K562 (cell line): ENCODE measurements at regions not wholly inside any gene's neighbourhood (a gene's known extent, or its start where the extent isn't known, plus 50 kb on each side); places are given as distances from the start of the nearest gene placed in this dataset.

Experiments used
- ATAC-seq: fragments of 200-7000 bp; cut with Tn5 transposase; 3 replicates; pipeline ENCODE4 v1.9.1; 2020; ENCODE audit warnings: moderate library complexity
- BruUV-seq: library from RNA; stranded (reverse); fragments of 400-500 nt; replicated peaks from 2 replicates; lab custom pipeline; 2021; lab: Mats Ljungman, UMichigan
- CTCF ChIA-PET: fragments of 300-600 bp; formaldehyde crosslinking; extraction: SDS; loops from one replicate; lab custom pipeline; 2021; ENCODE audit warnings: low intra/inter-chr PET ratio; lab: Yijun Ruan, JAX
- POLR2A ChIA-PET: fragments of 300-600, 350-650 bp; sonication (Branson Sonifier 250); formaldehyde crosslinking; extraction: SDS; loops from one replicate; lab custom pipeline; 2021; ENCODE audit warnings: antibody characterized with exemption, inconsistent platforms; lab: Yijun Ruan, JAX
- DNase-seq, 4 experiments: peaks; one replicate each; pipeline versions ENCODE4 v3.0.0 to v3.0.0-alpha.2; 2011 to 2018; ENCODE audit warnings: low spot score in 3 of 4, mixed read lengths in 3 of 4; ENCODE audit errors: extremely low read depth in 1 of 4
- FAIRE-seq: peaks from 2 replicates; lab custom pipeline; 2011; peaks lifted over from hg19 to GRCh38; lab: Jason Lieb, UNC
- H2AFZ ChIP-seq: 2 replicates; pipeline ENCODE4 v1.6.0; 2011; ENCODE audit warnings: low read depth, low read length, control low read depth, inconsistent platforms
- H3K27ac ChIP-seq: fragments of 200-600 bp; 3 replicates; pipeline ENCODE4 v1.8.0; 2011; ENCODE audit warnings: low read depth, mild to moderate bottlenecking, control low read depth, inconsistent platforms, low read length, moderate library complexity, mixed read lengths; ENCODE audit errors: extremely low read depth
- H3K27me3 ChIP-seq, 2 experiments: fragments of 300-600 bp in 1 of 2; 2 replicates in 1 of 2; 3 replicates in 1 of 2; pipeline versions ENCODE4 v1.6.0 to v1.8.0; 2011; ENCODE audit warnings: inconsistent platforms in 2 of 2, low read length in 2 of 2, mild to moderate bottlenecking in 1 of 2, mixed read lengths in 1 of 2, moderate library complexity in 1 of 2; ENCODE audit not compliant: control insufficient read depth in 2 of 2, insufficient read depth in 2 of 2
- H3K36me3 ChIP-seq: fragments of 300-600 bp; 3 replicates; pipeline ENCODE4 v1.8.0; 2011; ENCODE audit warnings: mild to moderate bottlenecking, low read length, inconsistent platforms; ENCODE audit not compliant: control insufficient read depth, insufficient read depth
- H3K4me1 ChIP-seq, 2 experiments: fragments of 200-600 bp in 1 of 2; replicated peaks in 1 of 2; 2 replicates in 1 of 2; 3 replicates in 1 of 2; pipeline versions ENCODE4 v1.5.1 to v1.8.0; 2011; ENCODE audit warnings: inconsistent platforms in 2 of 2, low read length in 2 of 2, mild to moderate bottlenecking in 1 of 2, mixed read lengths in 1 of 2, moderate library complexity in 1 of 2; ENCODE audit not compliant: control insufficient read depth in 2 of 2, insufficient read depth in 2 of 2
- H3K4me2 ChIP-seq: 2 replicates; pipeline ENCODE4 v1.6.1; 2011; ENCODE audit warnings: low read length, control low read depth, inconsistent platforms, mixed read lengths; ENCODE audit not compliant: insufficient read depth
- H3K4me3 ChIP-seq: fragments of 200-600 bp; sonication (generic), shearing (Covaris generic); 2 replicates; pipeline ENCODE4 v1.5.1; 2016; ENCODE audit warnings: control low read depth, inconsistent platforms
- H3K79me2 ChIP-seq: fragments of 200-600 bp; 3 replicates; pipeline ENCODE4 v1.8.0; 2011; ENCODE audit warnings: low read length, inconsistent platforms; ENCODE audit not compliant: control insufficient read depth, insufficient read depth
- H3K9ac ChIP-seq, 2 experiments: 2 replicates each; pipeline versions ENCODE4 v1.6.0 to v1.6.1; 2011; ENCODE audit warnings: low read depth in 2 of 2, low read length in 2 of 2, control low read depth in 1 of 2, inconsistent platforms in 1 of 2, mild to moderate bottlenecking in 1 of 2, mixed read lengths in 1 of 2; ENCODE audit not compliant: insufficient read depth in 1 of 2
- H3K9me1 ChIP-seq: one replicate; pipeline ENCODE4 v1.6.0; 2011; ENCODE audit warnings: inconsistent platforms, mild to moderate bottlenecking, low read length, moderate library complexity; ENCODE audit not compliant: control insufficient read depth, insufficient read depth
- H3K9me3 ChIP-seq: replicated peaks from 2 replicates; pipeline ENCODE4 v1.5.1; 2011; ENCODE audit warnings: low read depth, low read length, inconsistent platforms; ENCODE audit not compliant: control insufficient read depth, insufficient read depth
- H4K20me1 ChIP-seq: replicated peaks from 2 replicates; pipeline ENCODE4 v1.6.1; 2011; ENCODE audit warnings: low read length, inconsistent platforms, mixed read lengths; ENCODE audit not compliant: control insufficient read depth, insufficient read depth
- CAMTA2 ChIP-seq: fragments of 250-450 bp; sonication (Bioruptor Pico); conservative IDR thresholded peaks from 2 replicates; pipeline ENCODE4 v1.5.1; 2022
- CEBPZ ChIP-seq: fragments of 150-350 bp; IDR thresholded peaks from 2 replicates; pipeline ENCODE4 v1.6.1; 2014; ENCODE audit warnings: low read depth, mild to moderate bottlenecking, low read length, borderline replicate concordance
- CREB3L1 ChIP-seq: fragments of 450-650 bp; IDR thresholded peaks from 2 replicates; pipeline ENCODE4 v1.6.1; 2014; ENCODE audit warnings: low read depth, mild to moderate bottlenecking, moderate library complexity, borderline replicate concordance
- CSDE1 ChIP-seq, 2 experiments: fragments of 450-650 bp; IDR thresholded peaks; 2 replicates each; pipeline ENCODE4 v1.6.1; 2016; ENCODE audit warnings: mild to moderate bottlenecking in 1 of 2
- GATAD2A ChIP-seq: fragments of 450-650 bp; IDR thresholded peaks from 2 replicates; pipeline ENCODE4 v1.6.1; 2017
- MAFG ChIP-seq: fragments of 450-650 bp; conservative IDR thresholded peaks from 2 replicates; pipeline ENCODE4 v1.6.1; 2016; ENCODE audit warnings: missing genetic modification characterization, missing compliant biosample characterization
- POLR2G ChIP-seq: fragments of 200-400 bp; formaldehyde crosslinking; IDR thresholded peaks from 2 replicates; pipeline ENCODE4 v1.6.1; 2017; ENCODE audit warnings: low read depth, mild to moderate bottlenecking, antibody characterized with exemption, low read length, moderate library complexity
- RFX1 ChIP-seq: fragments of 450-650 bp; IDR thresholded peaks from 2 replicates; pipeline ENCODE4 v1.6.1; 2016; ENCODE audit warnings: mild to moderate bottlenecking, moderate library complexity
- TRIM24 ChIP-seq, 2 experiments: fragments of 450-650 bp; IDR thresholded peaks; 2 replicates each; pipeline ENCODE4 v1.6.1; 2016
- ZBTB17 ChIP-seq: fragments of 450-650 bp; formaldehyde crosslinking; IDR thresholded peaks from 2 replicates; pipeline ENCODE4 v1.4.0; 2020; ENCODE audit warnings: mild to moderate bottlenecking
- ZNF133 ChIP-seq: fragments of 250-450 bp; sonication (Bioruptor Pico); IDR thresholded peaks from 2 replicates; pipeline ENCODE4 v1.4.0; 2020; ENCODE audit warnings: mild to moderate bottlenecking
- ZNF584 ChIP-seq: fragments of 200-800 bp; sonication (Bioruptor generic); IDR thresholded peaks from 2 replicates; pipeline ENCODE4 v1.6.1; 2016; ENCODE audit warnings: low read depth, mild to moderate bottlenecking, missing genetic modification characterization, missing compliant biosample characterization
- ZNF589 ChIP-seq: fragments of 200-800 bp; sonication (Bioruptor generic); IDR thresholded peaks from 2 replicates; pipeline ENCODE4 v1.6.1; 2016; ENCODE audit warnings: low read depth, missing genetic modification characterization, missing compliant biosample characterization
- WGBS: fragments of 100-300 bp; shearing (Covaris generic); methylation state at CpG from one replicate; pipeline ENCODE4 v1.1.6; 2016; ENCODE audit warnings: low coverage, mixed read lengths; ENCODE audit not compliant: insufficient coverage; ENCODE audit errors: missing lambda C conversion rate; 5-methylcytosine and 5-hydroxymethylcytosine counted together
- in situ Hi-C: fragments of 300-500 bp; cut with MboI; formaldehyde crosslinking; loops from 4 replicates; pipeline ENCODE4 v1.15.0; 2018; ENCODE audit warnings: inconsistent platforms, mixed read lengths
- intact Hi-C: fragments of 100-400 bp; cut with micrococcal nuclease; formaldehyde crosslinking; loops from 2 replicates; pipeline ENCODE4 v1.14.2; 2022
- TF ChIP-seq, protein P1 (sequence below): sonication (generic); formaldehyde crosslinking; IDR thresholded peaks from 2 replicates; pipeline ENCODE4 v1.8.0; 2022; ENCODE audit warnings: missing genetic modification reagents, mild to moderate bottlenecking, borderline replicate concordance

- TF ChIP-seq CREB3L1 (no peak), CAMTA2 (CRISPR knock-in tag) (no peak), ZNF589 (no peak), CSDE1 (IDR thresholded peaks at IDR 0.05) (no peak)
Measured at GRCh38 chr11:112344040-112344413, 83.4 kb upstream of the PLET1 start (continued).

DNA sequence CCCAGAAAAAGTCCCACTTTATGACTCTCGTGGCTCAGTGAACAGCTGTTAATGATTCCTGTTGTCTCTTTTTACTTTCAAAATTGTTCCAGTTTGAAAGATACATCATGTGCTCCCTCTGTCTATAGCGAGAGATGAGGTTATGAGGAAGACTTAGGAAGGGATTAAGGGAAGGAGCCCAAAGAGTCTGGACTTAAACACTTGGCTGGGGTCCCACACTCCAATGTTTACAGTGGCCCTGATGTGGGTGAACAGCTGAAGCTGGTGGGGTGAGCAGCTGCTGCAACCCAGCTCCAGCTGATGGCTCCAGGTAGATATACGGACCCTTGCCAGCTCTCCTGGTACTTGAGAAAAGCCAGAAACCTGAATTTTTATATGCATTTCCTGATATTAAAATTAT lies 84.5 kb upstream of the PLET1 start:
- Histone ChIP-seq H3K27me3 (peaks cover 2 to 36% of the 10 kb centered on the region in 2 experiments; a peak in 3 of 5 replicates), H3K4me1 (no peaks in the 10 kb centered on the region), H3K9ac (no peak overlapping the region), H3K79me2 (no peaks in the 10 kb centered on the region), H3K4me2 (no peak overlapping the region), H3K9me1 (no peaks in the 10 kb centered on the region), H3K27ac (no peak overlapping the region), H3K36me3 (no peaks in the 10 kb centered on the region), H4K20me1 (0 out of 2 replicates have a peak, but pooled peaks cover 2% of the 10 kb centered on the region), H2AFZ (no peak overlapping the region), H3K4me3 (no peak overlapping the region), H3K9me3 (no peaks in the 10 kb centered on the region)
- in situ Hi-C loops (no loop called here), intact Hi-C loops (no loop called here)
- no TSS peak for BruUV-seq
- FAIRE-seq (no peak), ATAC-seq (no peak), DNase-seq (no peak)
- TF ChIP-seq ZNF133 (CRISPR knock-in tag), result no peak
- TF ChIP-seq CEBPZ, result no peak
- TF ChIP-seq, protein P1, sequence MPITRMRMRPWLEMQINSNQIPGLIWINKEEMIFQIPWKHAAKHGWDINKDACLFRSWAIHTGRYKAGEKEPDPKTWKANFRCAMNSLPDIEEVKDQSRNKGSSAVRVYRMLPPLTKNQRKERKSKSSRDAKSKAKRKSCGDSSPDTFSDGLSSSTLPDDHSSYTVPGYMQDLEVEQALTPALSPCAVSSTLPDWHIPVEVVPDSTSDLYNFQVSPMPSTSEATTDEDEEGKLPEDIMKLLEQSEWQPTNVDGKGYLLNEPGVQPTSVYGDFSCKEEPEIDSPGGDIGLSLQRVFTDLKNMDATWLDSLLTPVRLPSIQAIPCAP (CRISPR knock-in tag), result no peak
- TF ChIP-seq ZBTB17 (CRISPR knock-in tag), result no peak
- TF ChIP-seq POLR2G, result no peak
- TF ChIP-seq RFX1, result no peak
- no peak for TF ChIP-seq MAFG (tag)
- TF ChIP-seq GATAD2A, result no peak
- TF ChIP-seq TRIM24 (IDR thresholded peaks at IDR 0.05), result no peak
- no peak for TF ChIP-seq ZNF584 (CRISPR knock-in tag)
- ChIA-PET CTCF (no interaction called here), POLR2A (no interaction called here)
- WGBS, result 5% methylated on average over 3 of the region's 3 CpGs
